GM04504 (cell line): ENCODE measurements at regions not wholly inside any gene's neighbourhood (a gene's known extent, or its start where the extent isn't known, plus 50 kb on each side); places are given as distances from the start of the nearest gene placed in this dataset.
"Not testable (repeated sequence)": the region's sequence is repeated elsewhere in the genome, so short reads cannot be mapped to it uniquely, and the experiment has no call there.

Source experiments
- DNase-seq: peaks from one replicate; pipeline ENCODE4 v3.0.0-alpha.2; 2012; ENCODE audit warnings: low read depth

DNA sequence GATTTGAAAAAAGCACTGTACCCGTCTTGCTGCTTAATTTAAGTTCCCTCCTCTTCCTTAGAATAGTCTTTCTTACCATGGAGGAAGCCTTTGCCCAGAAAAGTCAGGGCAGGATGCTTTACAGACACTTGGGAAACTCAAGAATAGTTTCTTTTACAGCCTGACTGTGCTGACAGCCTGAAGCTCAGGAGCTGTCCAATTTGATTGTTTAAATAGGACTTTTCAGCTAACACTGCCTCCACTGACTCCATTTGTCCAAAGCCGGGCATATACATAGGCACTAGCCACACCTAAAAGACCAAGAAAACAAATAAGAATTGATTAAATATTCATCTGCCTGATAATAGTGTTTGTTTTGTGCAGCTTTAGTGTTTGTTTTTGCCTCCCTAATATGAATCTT lies 110.9 kb upstream of the L3MBTL4 start:
- no peak for DNase-seq

DNA sequence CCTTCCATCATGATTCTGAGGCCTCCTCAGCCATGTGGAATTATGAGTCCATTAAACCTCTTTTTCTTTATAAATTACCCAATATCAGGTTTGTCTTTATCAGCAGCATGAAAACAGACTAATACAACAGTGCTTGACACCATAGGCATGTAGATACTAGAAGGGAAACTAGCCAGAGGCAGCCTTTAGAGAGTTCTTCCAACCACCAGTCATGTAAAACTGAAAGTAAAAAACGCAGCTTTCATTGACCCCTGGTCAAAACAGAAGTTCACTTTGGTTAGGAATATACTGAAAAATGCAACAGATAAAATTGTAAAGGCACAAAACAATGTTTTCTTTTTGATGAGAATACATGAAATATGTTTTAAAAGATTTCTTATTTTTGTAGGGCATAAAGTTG lies 122.8 kb upstream of the L3MBTL4 start:
- DNase-seq: no peak

DNA sequence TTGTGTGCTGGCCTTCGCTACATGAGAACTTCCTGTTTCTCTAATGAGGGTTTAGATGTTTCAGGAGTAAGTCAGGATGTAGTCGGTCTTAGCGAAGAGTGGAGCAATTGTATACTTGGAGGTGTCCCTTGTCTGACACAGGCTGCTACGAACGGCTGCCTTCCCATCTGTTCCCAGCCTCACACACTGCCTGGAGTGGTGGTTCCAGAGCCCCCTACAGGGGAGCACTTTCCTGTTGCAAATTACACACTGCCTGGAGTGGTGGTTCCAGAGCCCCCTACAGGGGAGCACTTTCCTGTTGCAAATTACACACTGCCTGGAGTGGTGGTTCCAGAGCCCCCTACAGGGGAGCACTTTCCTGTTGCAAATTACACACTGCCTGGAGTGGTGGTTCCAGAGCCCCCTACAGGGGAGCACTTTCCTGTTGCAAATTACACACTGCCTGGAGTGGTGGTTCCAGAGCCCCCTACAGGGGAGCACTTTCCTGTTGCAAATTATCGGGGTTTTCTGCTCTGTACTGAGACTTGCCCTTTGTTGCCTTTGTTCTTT lies 126.5 kb upstream of the L3MBTL4 start:
- DNase-seq: not testable (repeated sequence)

DNA sequence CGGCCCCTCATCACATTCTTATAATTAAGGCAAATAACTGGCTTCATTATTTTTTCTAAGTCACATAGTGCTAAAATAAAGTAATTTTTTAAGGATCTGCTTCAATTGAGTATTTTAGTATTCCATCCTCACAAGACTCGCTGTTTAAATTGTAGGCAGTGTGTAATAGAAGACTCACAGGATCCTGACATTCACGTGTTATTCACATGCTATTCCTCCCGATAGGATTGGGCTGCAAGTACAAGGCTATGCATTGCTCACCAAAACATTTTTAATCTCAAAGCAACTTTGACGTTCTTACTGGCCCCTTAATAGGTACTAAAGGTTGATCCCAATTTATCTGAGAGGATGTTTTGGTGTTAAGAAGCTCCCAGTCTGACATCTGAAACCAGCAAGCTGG lies 127.6 kb upstream of the L3MBTL4 start:
- DNase-seq: no peak

DNA sequence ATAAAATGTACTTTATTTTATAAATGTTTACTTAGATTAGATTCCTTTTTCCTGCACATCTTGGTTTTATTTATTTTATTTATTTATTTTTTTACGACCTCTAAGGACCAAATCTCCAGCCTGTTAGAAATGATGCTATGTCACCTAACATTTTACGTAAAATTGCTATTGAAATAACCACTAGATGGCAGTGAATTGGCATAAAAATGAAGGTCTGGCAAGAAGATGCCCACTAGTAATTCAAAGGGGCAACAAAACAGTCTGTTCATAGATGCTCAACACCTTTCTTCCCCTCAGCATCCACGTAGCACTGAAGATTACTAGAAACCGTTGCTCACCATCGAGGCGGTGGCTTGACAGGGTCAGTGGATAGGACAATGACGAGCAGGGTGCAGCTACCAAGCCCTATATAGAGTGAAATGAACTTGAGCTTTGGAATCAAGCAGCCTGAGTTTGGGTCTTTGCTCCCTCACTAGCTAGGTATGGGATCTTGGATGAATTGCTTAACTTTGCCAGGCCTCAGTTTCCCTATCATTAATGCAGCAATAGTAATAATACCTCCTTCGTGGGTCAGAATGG lies 128.7 kb upstream of the L3MBTL4 start:
- DNase-seq: no peak

DNA sequence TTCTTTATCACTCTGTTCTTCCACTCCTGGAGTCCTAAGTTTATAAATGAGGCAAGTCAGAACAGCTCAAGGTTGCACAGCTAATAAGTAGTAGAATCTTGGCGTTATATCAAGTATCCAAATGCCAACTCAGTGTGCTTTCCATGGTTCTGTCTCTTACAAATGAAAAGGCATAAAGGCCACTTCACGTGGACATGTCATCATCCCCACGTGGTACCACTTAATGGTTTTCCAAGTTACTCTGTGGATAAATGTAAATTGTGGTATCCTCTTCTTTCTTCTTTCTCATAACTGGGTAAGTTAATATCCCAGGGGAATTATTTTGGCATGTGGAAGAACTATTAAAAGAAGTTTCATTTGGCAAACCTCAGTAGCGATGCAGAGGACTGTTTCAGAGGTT lies 131.5 kb upstream of the L3MBTL4 start:
- DNase-seq: no peak

DNA sequence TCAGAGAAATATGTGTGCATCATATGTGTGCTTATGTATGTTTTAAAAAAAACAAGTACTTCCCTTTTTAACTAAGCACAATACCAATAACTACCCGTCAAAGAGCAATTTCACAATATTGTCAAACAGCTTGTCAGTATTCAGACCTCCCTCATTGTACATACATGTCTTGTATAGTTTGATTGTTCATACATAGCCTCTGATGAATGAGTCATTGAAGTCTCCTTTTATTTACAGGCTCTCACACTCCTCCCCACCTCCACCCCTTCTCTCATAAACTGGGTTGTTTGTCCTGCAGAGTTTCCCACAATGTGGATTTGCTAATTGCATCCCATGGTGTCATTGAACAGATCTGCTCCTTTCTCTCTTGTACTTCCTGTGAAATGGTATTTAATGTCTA lies 132.8 kb upstream of the L3MBTL4 start:
- no peak for DNase-seq

DNA sequence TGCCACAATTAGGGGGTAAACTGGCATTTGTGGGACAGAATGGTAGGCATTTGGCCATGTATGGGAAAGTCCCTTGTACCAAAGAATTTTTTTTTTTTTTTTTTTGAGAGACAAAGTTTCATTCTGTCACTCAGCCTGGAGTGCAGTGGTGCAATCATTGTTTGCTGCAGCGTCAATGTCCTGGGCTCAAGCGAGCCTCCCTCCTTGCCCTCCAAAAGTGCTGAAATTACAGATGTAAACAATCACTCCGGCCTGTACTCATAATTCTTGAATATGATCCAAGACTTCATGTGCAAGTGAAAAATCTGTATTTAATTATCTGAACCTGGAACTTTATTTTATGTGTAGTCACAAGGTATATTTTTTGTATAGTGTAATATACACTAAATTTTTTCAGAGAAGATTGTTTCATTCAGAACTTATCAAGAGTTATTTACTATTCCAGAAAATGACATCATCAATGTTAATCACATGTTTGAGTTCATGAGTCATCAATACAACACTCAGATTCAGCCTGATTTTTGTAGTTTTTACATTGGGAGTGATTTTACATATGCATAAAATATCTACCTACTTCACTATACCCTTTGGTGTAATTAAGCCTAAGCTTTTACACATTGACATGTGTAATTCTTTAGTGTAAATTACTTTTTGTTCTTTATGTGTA lies 138.7 kb upstream of the L3MBTL4 start:
- no peak for DNase-seq

DNA sequence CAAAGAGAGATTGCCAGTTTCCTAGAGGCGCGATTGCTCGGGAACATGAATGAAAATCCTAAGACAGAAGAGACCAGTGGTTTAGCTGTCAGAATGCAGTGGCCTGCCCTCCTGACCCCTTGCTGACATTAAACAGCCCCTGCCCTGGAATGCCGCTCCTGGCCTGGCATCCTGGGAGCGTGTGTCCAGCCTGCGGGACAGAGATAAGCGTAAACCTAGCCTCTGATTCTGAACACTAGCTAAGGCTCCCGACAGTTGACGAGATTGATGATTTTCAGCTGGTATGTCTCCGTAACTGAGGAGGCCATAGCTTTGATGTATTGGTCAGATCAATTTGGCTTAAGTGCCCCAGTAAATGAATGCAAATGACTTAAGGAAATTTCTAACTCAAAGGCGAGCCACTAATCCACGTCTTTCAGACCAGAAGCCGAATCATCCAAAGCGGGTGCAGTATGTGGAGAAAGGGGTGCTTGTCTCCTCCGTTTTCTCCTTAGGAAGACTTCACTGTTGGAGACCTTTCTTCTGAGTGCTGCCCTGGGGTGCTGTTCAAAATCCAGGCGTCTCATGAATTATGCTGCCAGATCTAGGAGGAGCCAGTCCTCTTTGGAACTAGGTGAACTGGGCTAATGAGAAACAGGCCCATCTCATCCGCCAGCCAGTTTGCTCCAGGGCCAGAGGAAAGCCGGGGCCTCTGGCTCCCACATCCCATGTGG lies 142.5 kb upstream of the L3MBTL4 start:
- DNase-seq: no peak

DNA sequence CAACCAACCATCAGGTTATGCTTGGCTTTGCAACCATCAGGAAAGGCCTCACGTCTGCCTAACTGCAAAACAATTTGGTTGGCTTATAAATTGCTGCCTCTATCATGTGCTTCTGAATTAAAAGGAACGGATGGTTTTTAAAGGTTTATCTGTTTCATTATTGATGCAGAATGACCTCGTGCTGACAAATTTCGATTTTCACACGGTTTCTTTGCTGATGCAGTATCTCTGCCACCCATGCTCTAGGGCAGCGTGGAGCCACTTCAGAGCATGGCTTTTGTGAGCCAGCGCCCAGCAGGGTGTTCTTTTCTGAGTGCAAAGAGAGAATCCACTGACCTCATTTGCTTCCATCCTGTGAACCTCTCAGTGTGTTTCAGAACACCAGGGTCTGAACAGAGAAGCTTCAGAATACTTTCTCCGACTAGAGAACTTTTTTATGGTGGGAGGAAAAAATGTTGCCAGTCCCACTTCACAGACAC lies 143.1 kb upstream of the L3MBTL4 start:
- DNase-seq: no peak

DNA sequence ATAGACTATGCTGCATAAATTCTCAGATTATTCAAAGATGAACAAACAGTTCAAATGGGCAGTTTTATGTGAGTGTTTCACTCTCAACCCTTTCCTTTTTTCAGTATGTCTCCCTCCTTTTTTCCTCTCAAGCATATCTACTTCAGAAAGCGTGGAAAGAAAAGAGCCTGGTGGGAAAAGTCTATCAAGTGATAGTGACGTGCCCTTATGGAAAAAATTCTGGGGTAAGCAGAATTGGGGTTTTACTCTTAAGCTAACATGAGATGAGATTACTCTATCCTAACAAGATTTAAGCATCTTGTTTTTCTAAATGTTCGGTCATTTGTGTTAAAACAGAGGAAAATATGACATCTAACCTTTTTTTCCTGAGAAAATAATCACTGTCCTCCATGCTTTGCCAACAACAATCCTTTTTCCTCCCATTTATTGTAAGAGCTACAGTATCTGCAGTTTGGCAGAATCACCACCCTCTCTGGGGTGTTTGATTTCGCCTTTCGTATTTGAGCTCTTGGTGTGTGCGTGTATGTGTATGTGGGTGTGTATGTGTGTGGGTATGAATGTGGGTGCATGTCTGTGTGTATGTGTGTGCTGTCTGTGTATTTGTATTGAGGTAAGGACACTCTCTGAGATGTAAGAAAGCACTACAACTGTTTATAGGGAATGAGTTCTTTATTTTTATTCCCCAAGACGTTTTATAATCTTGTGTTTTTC lies 143.9 kb upstream of the L3MBTL4 start:
- DNase-seq: no peak

DNA sequence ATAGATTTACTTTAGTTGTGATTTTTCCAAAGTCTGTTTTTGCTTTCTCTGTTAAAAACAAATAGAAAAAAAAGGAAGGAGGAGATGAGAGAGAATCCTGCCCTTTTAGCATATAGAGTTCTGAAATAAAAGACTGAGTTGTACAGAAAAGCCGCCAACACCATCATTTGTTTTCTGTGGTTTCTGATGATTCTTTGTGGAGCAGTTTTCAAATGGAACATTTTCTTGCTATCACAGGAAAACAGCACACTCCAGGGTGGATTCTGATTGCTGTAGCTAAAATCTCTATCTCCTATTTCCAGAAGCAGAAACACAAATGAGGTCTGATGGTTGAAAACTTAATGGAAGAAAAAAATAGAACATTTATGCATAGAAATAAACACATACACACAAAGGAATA lies 144.6 kb upstream of the L3MBTL4 start:
- no peak for DNase-seq

DNA sequence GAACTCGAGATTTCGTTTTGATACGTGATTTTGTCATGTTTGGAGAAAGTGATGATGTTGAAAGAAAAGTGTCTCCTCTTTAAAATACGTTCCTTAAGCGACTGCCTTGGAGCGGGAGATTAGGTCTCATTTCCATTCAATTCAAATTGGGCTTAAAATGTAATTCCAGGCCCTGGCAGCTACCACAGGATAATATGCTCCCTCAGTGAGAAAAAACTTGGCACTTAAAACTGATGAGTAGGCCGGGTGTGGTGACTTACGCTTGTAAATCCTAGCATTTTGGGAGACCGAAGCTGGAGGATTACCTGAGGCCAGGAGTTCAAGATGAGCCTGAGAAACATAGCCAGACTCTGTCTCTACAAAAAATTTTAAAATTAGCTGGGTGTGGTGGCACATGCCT lies 146.3 kb upstream of the L3MBTL4 start:
- DNase-seq: no peak

DNA sequence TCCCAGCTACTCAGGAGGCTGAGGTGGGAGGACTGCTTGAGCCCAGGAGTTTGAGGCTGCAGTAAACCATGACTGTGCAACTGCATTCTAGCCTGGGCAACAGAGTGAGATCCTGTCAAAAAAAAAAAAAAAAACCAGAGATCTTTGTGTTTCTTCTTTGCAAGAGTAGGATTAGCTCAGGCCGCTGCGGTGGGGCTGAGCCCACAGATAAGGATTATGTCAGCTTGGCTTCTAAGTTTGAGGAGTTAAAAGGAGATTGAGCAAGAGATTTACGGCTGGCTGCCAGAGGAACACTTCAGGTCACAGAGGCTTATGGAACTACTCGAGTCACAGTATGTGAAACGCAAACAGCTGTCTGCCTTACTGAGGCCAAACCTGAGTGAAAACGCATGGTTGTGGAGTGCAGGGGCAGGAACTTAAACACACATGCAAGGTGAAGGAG lies 146.7 kb upstream of the L3MBTL4 start:
- peak; percentile 32 for DNase-seq

DNA sequence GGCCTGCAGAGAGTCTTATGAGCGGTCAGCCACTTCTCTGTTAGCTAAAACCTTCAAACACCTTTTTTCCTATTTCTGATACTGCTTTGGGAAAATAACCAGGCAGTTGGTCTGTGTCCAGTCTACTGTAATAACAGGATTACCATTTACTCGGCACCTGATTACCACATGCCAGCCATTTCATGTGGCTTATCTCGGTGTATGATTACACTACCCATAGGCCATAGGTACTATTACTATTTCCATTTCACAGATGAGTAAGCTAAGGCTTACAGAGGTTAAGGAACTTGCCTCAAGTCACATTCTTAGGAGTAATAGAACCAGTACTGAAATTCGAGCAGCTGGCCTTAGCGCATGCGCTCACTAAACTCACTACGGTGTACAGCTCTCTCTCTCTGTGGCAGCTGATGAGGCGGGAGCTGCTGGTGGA lies 147.2 kb upstream of the L3MBTL4 start:
- no peak for DNase-seq

DNA sequence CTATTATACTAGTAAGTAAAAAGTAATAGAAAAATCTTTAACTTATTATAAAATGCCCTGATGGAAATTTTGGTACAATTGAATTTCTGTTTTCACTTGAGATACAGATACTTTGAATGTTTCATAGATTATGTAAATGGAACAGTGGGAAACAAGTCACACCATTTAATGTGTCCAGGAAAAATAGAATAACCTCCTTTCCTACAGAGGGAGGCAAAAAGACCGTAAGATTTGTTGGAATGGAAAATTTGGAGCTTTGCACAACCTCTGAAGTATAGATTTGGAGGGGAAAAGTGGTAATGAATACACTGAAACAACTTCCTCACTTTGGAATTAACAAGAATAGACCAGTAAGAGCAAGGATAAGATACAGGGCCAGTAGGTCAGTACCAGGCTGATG lies 149.2 kb upstream of the L3MBTL4 start:
- no peak for DNase-seq

DNA sequence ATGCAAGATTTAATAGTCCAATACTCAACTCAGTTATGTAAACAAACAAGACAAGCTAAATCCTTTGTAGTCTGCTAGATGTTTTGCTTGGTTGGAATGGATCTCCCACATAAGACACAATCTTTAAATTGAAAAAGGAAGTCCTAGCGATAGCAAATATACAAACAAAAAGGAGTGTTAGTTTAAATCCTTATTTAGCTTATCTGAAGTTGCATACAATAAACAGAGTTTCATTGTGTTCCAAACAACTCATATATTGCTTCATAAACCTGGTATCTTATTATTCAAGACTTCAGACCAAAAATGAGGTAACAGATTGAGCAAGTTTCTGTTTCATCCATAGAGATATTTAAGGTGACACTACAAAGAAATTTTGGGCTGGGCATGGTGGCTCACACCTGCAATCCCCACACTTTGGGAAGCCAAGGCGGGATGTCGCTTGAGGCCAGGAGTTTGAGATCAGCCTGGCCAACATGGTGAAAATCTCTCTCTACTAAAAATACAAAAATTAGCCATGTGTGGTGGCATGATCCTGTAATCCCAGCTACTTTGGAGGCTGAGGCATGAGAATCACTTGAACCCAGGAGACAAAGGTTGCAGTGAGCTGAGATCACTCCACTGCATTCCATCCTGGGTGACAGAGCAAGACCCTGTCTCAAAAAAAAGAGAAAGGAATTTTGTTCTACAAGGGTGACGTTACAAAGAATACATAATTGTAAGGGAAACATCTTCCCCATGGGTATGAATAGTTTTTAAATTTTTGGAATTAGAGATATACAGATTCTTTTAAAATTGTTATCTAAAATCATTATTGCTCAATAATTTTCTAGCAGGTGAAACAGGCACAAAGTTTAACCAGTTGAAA lies 150.5 kb upstream of the L3MBTL4 start:
- no peak for DNase-seq

DNA sequence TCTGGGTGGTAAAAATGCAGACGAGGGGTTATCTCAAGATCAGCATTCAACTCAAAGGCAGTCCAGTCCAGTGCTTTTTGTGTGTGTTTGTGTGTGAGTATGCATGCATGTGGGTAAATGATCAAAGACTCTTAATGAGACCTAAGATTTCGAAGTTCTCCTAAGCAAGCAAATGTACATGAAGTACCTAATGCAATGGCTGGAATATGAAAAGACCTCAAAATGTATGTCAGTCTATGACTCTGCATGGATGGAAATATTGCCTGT lies 151.0 kb upstream of the L3MBTL4 start:
- no peak for DNase-seq

DNA sequence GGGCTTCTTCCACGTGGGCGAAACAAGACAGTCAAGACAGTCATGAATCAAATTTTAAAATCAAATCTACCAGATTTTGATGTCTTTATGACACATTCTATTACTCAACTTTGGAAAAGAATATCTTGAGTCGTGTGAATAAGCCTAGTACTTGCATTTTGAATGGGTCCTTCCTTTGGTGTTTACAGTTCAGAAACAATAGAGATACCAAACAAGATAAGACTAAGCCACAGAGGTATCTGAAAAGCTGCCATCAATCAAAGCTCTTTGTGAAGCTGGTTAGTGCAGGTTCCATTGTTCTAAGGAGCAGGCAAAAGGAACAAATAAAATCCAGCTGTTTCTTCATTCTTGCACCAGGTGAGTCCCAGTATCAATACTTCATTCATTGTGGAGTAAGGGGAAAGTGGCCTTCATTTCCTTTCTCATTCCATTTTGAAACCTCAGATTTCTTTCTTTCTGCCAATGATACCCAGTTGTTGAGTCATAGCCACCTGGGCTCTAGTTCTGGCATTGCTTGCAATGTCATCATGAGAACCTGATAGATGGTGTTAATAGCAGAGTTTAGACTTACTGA lies 151.7 kb upstream of the L3MBTL4 start:
- DNase-seq: no peak

DNA sequence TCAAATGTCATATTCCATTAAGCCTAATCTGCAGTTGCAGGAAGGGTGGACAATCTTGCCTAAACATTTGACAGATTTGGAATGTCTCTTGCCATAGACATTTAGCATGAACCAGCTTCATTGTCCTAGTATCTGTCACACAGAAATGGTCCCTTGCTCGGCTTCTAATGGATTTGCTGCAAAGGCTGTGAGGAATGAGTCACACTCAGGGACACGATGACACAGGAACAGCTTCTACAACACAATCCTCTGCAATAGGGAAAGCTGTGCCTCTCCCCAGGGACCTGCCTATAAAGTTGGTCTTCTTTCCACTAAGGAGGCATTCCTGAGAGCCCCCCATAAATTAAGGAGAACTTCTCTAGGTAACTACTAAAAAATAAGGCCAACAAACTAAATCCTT lies 155.1 kb upstream of the L3MBTL4 start:
- DNase-seq: no peak

DNA sequence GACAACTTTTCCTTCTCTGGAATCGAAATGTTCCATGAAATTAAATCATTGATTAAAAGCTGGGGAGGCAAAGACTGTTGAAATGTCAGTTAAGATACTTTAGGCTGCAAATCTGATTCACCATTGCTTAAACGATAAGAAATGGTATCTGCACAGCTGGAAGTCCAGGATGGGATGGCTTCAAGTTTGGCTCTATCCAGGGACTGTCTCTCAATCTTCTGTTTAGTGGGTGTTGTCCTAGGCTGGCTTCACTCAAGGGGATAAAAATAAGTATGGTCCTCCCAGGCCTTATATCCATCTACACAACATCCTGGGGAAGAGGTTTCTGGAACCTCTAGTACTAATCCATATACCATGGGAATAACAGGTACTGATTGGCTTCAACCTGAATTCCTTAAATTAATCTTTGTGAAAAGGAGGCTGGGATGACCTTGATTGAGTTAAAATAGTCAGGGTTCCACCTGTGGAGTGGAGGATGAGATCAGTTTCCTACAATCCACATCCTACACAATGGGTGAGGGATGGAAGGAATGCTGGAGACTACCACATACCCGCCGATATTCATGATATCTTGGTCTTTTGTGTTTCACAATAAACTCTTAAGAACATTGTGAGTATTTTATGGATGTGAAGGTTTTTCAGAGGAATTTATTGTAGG lies 156.0 kb upstream of the L3MBTL4 start:
- DNase-seq: no peak
